Suppressor macrophage (primary cell): ENCODE measurements at regions not wholly inside any gene's neighbourhood (a gene's known extent, or its start where the extent isn't known, plus 50 kb on each side); places are given as distances from the start of the nearest gene placed in this dataset.
"Not testable (repeated sequence)": the region's sequence is repeated elsewhere in the genome, so short reads cannot be mapped to it uniquely, and the experiment has no call there.

ENCODE experiments used
- DNase-seq, 4 experiments: peaks; one replicate each; pipeline ENCODE4 v3.0.0-alpha.2; 2020 to 2022

GRCh38 chr3:197430934-197431333 lies 124.8 kb downstream of the BDH1 start:
- DNase-seq = peak in 2 of 4 experiments; percentile 19 to 22

GRCh38 chr3:197430502-197430901 lies 125.3 kb downstream of the BDH1 start:
- DNase-seq = no peak

GRCh38 chr3:197428952-197429351 lies 126.8 kb downstream of the BDH1 start:
- no peak for DNase-seq

- peak; percentile 17 to 56 (median 46) for DNase-seq
These were observed 127.5 kb downstream of the BDH1 start for GRCh38 chr3:197428117-197428801.

GRCh38 chr3:197427021-197427420 lies 128.6 kb upstream of the DLG1 start:
- DNase-seq = no peak

GRCh38 chr3:197426121-197426566 lies 127.7 kb upstream of the DLG1 start:
- DNase-seq = no peak

- no peak for DNase-seq
These were observed 127.2 kb upstream of the DLG1 start for GRCh38 chr3:197425485-197426120.

- DNase-seq = no peak
These were observed 126.5 kb upstream of the DLG1 start for GRCh38 chr3:197424674-197425484.

GRCh38 chr3:197424266-197424665 lies 125.9 kb upstream of the DLG1 start:
- DNase-seq = no peak

- no peak for DNase-seq
These were observed 125.0 kb upstream of the DLG1 start for GRCh38 chr3:197423376-197423775.

- no peak for DNase-seq
These were observed 124.1 kb upstream of the DLG1 start for GRCh38 chr3:197422506-197422905.

GRCh38 chr3:197421021-197421420 lies 122.6 kb upstream of the DLG1 start:
- DNase-seq = no peak

- DNase-seq = no peak
These were observed 122.2 kb upstream of the DLG1 start for GRCh38 chr3:197420566-197420965.

GRCh38 chr3:197420115-197420514 lies 121.7 kb upstream of the DLG1 start:
- no peak for DNase-seq

GRCh38 chr3:197419696-197420095 lies 121.3 kb upstream of the DLG1 start:
- DNase-seq = no peak

- DNase-seq = no peak
These were observed 119.7 kb upstream of the DLG1 start for GRCh38 chr3:197417911-197418618.

GRCh38 chr3:197417441-197417840 lies 119.0 kb upstream of the DLG1 start:
- DNase-seq = no peak

GRCh38 chr3:197411899-197412298 lies 113.5 kb upstream of the DLG1 start:
- DNase-seq = not testable (repeated sequence)

GRCh38 chr3:197410170-197410569 lies 111.8 kb upstream of the DLG1 start:
- not testable (repeated sequence) for DNase-seq

GRCh38 chr3:197408177-197408957 lies 110.0 kb upstream of the DLG1 start:
- peak in 1 of 4 experiments; percentile 14 for DNase-seq

GRCh38 chr3:197407526-197407925 lies 109.1 kb upstream of the DLG1 start:
- no peak for DNase-seq

GRCh38 chr3:197407053-197407452 lies 108.6 kb upstream of the DLG1 start:
- DNase-seq = no peak
